WTC11 (cell line): ENCODE measurements at regions not wholly inside any gene's neighbourhood (a gene's known extent, or its start where the extent isn't known, plus 50 kb on each side); places are given as distances from the start of the nearest gene placed in this dataset.

ENCODE experiments used
- ATAC-seq: fragments of 200-7000 bp; cut with Tn5 transposase; 2 replicates; pipeline ENCODE4 v1.10.0; 2021; ENCODE audit warnings: mild to moderate bottlenecking, moderate library complexity
- CTCF ChIA-PET: fragments of 300-600 bp; sonication (Branson Sonifier 250); formaldehyde crosslinking; loops from one replicate; lab custom pipeline; 2021; ENCODE audit warnings: antibody characterized with exemption; lab: Charles Lee
- POLR2A ChIA-PET: fragments of 350-600 bp; sonication (Branson Sonifier 250); formaldehyde crosslinking; loops from one replicate; lab custom pipeline; 2021; ENCODE audit warnings: antibody characterized with exemption; lab: Charles Lee
- DNase-seq: peaks from one replicate; pipeline ENCODE4 v3.0.0; 2021; ENCODE audit warnings: low spot score
- H3K27ac Mint-ChIP-seq: 2 replicates; pipeline ENCODE4 v1.8.0; 2021; ENCODE audit warnings: mixed read lengths
- H3K27me3 Mint-ChIP-seq: 2 replicates; pipeline ENCODE4 v1.8.0; 2021; ENCODE audit warnings: low read depth, mild to moderate bottlenecking, moderate library complexity, mixed read lengths
- H3K36me3 Mint-ChIP-seq: 2 replicates; pipeline ENCODE4 v1.8.0; 2021; ENCODE audit warnings: mixed read lengths
- H3K4me1 Mint-ChIP-seq: 2 replicates; pipeline ENCODE4 v1.8.0; 2022; ENCODE audit warnings: mixed read lengths
- H3K4me3 Mint-ChIP-seq: 2 replicates; pipeline ENCODE4 v1.8.0; 2021; ENCODE audit warnings: mild to moderate bottlenecking, moderate library complexity, mixed read lengths
- H3K9me3 Mint-ChIP-seq: 2 replicates; pipeline ENCODE4 v1.8.0; 2021; ENCODE audit warnings: mixed read lengths
- ARID4B ChIP-seq: sonication (generic); formaldehyde crosslinking; IDR thresholded peaks from 2 replicates; pipeline ENCODE4 v1.8.0; 2023; ENCODE audit warnings: missing genetic modification reagents, mild to moderate bottlenecking, borderline replicate concordance
- ATF6 ChIP-seq: sonication (generic); formaldehyde crosslinking; IDR thresholded peaks from 2 replicates; pipeline ENCODE4 v1.8.1; 2023; ENCODE audit warnings: mild to moderate bottlenecking, missing genetic modification reagents
- CBFB ChIP-seq: sonication (generic); formaldehyde crosslinking; IDR thresholded peaks from 2 replicates; pipeline ENCODE4 v1.8.1; 2022; ENCODE audit warnings: mild to moderate bottlenecking, low read depth, missing genetic modification reagents
- ETV6 ChIP-seq: sonication (generic); formaldehyde crosslinking; IDR thresholded peaks from 2 replicates; pipeline ENCODE4 v1.8.1; 2022; ENCODE audit warnings: mild to moderate bottlenecking, missing genetic modification reagents
- FOXK1 ChIP-seq: sonication (generic); formaldehyde crosslinking; IDR thresholded peaks from 2 replicates; pipeline ENCODE4 v1.8.0; 2022; ENCODE audit warnings: mild to moderate bottlenecking, moderate library complexity, missing genetic modification reagents
- FOXP1 ChIP-seq: sonication (generic); formaldehyde crosslinking; IDR thresholded peaks from 2 replicates; pipeline ENCODE4 v1.8.0; 2022; ENCODE audit warnings: missing genetic modification reagents, mild to moderate bottlenecking, moderate library complexity, borderline replicate concordance
- GTF2I ChIP-seq: fragments of 250-450 bp; sonication (Bioruptor Pico); conservative IDR thresholded peaks from 2 replicates; pipeline ENCODE4 v1.4.0; 2021; ENCODE audit warnings: mild to moderate bottlenecking
- MAX ChIP-seq: sonication (generic); formaldehyde crosslinking; IDR thresholded peaks from 2 replicates; pipeline ENCODE4 v1.8.0; 2022; ENCODE audit warnings: mild to moderate bottlenecking, missing genetic modification reagents
- NFYB ChIP-seq: sonication (generic); formaldehyde crosslinking; conservative IDR thresholded peaks from 2 replicates; pipeline ENCODE4 v1.8.0; 2022; ENCODE audit warnings: low read depth, missing genetic modification reagents
- OVOL2 ChIP-seq: fragments of 250-450 bp; sonication (Bioruptor Pico); IDR thresholded peaks from 2 replicates; pipeline ENCODE4 v1.9.0; 2021; ENCODE audit warnings: mild to moderate bottlenecking, borderline replicate concordance
- TP53 ChIP-seq: sonication (generic); formaldehyde crosslinking; IDR thresholded peaks from 2 replicates; pipeline ENCODE4 v1.8.1; 2023; ENCODE audit warnings: mild to moderate bottlenecking, missing genetic modification reagents
- ZNF138 ChIP-seq: sonication (generic); formaldehyde crosslinking; conservative IDR thresholded peaks from 2 replicates; pipeline ENCODE4 v1.8.1; 2022; ENCODE audit warnings: mild to moderate bottlenecking, moderate library complexity, missing genetic modification reagents
- ZNF423 ChIP-seq: fragments of 250-450 bp; sonication (Bioruptor Pico); IDR thresholded peaks from 2 replicates; pipeline ENCODE4 v2.1.2; 2022; ENCODE audit warnings: mild to moderate bottlenecking, moderate library complexity
- ZSCAN18 ChIP-seq: fragments of 250-450 bp; sonication (Bioruptor Pico); IDR thresholded peaks from 2 replicates; pipeline ENCODE4 v2.1.2; 2022; ENCODE audit warnings: mild to moderate bottlenecking, moderate library complexity
- TF ChIP-seq, protein P1 (sequence below): fragments of 250-450 bp; sonication (Bioruptor Pico); IDR thresholded peaks from 2 replicates; pipeline ENCODE4 v1.9.0; 2021; ENCODE audit warnings: mild to moderate bottlenecking
- TF ChIP-seq, protein P2 (sequence below): sonication (generic); formaldehyde crosslinking; IDR thresholded peaks from 2 replicates; pipeline ENCODE4 v1.8.1; 2022; ENCODE audit warnings: missing genetic modification reagents, borderline replicate concordance
- TF ChIP-seq, protein P3 (sequence below): fragments of 200-600 bp; IDR thresholded peaks from 2 replicates; pipeline ENCODE4 v1.8.0; 2022; ENCODE audit warnings: antibody characterized with exemption

DNA sequence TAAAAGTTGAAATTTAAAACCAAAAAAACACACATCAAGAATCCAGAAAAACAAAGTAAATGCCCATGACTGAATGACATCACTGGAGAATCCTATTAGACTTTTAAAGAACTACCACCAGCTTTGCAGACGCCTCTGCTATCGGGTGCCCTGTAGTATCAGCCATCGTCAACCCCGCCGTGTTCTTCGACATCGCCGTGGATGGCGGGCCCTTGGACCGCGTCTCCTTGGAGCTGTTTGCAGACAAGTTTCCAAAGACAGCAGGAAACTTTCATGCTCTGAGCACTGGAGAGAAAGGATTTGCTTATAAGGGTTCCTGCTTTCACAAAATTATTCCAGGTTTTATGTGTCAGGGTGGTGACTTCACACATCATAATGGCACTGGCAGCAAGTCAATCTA, 201.9 kb downstream of the DMAC1 start:
- TF ChIP-seq ZNF423: no peak
- no peak for TF ChIP-seq FOXK1
- TF ChIP-seq GTF2I (CRISPR knock-in tag): no peak
- TF ChIP-seq, protein P1, sequence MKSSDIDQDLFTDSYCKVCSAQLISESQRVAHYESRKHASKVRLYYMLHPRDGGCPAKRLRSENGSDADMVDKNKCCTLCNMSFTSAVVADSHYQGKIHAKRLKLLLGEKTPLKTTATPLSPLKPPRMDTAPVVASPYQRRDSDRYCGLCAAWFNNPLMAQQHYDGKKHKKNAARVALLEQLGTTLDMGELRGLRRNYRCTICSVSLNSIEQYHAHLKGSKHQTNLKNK (CRISPR knock-in tag): no peak
- no peak for TF ChIP-seq ATF6 (CRISPR knock-in tag)
- TF ChIP-seq NFYB (CRISPR knock-in tag): no peak
- TF ChIP-seq MAX (CRISPR knock-in tag): no peak
- no peak for TF ChIP-seq ETV6
- no peak for TF ChIP-seq CBFB
- TF ChIP-seq, protein P2, sequence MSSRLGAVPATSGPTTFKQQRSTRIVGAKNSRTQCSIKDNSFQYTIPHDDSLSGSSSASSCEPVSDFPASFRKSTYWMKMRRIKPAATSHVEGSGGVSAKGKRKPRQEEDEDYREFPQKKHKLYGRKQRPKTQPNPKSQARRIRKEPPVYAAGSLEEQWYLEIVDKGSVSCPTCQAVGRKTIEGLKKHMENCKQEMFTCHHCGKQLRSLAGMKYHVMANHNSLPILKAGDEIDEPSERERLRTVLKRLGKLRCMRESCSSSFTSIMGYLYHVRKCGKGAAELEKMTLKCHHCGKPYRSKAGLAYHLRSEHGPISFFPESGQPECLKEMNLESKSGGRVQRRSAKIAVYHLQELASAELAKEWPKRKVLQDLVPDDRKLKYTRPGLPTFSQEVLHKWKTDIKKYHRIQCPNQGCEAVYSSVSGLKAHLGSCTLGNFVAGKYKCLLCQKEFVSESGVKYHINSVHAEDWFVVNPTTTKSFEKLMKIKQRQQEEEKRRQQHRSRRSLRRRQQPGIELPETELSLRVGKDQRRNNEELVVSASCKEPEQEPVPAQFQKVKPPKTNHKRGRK (CRISPR knock-in tag): no peak
- no peak for TF ChIP-seq ARID4B (CRISPR knock-in tag)
- TF ChIP-seq FOXP1 (CRISPR knock-in tag): no peak
- TF ChIP-seq ZNF138: no peak
- TF ChIP-seq TP53 (CRISPR knock-in tag): no peak
- no peak for TF ChIP-seq OVOL2 (CRISPR knock-in tag)
- 0 out of 2 replicates have a peak, but pooled peaks cover 4% of the 10 kb centered on the region for H3K9me3 Mint-ChIP-seq
- no peak overlapping the region for H3K27ac Mint-ChIP-seq
- ATAC-seq (no peak), DNase-seq (no peak)
- H3K27me3 Mint-ChIP-seq: no peaks in the 10 kb centered on the region
- POLR2A ChIA-PET: no interaction called here
- no peak overlapping the region for H3K4me3 Mint-ChIP-seq
- CTCF ChIA-PET: no interaction called here
- H3K36me3 Mint-ChIP-seq: no peaks in the 10 kb centered on the region
- peaks cover 6% of the 10 kb centered on the region for H3K4me1 Mint-ChIP-seq

DNA sequence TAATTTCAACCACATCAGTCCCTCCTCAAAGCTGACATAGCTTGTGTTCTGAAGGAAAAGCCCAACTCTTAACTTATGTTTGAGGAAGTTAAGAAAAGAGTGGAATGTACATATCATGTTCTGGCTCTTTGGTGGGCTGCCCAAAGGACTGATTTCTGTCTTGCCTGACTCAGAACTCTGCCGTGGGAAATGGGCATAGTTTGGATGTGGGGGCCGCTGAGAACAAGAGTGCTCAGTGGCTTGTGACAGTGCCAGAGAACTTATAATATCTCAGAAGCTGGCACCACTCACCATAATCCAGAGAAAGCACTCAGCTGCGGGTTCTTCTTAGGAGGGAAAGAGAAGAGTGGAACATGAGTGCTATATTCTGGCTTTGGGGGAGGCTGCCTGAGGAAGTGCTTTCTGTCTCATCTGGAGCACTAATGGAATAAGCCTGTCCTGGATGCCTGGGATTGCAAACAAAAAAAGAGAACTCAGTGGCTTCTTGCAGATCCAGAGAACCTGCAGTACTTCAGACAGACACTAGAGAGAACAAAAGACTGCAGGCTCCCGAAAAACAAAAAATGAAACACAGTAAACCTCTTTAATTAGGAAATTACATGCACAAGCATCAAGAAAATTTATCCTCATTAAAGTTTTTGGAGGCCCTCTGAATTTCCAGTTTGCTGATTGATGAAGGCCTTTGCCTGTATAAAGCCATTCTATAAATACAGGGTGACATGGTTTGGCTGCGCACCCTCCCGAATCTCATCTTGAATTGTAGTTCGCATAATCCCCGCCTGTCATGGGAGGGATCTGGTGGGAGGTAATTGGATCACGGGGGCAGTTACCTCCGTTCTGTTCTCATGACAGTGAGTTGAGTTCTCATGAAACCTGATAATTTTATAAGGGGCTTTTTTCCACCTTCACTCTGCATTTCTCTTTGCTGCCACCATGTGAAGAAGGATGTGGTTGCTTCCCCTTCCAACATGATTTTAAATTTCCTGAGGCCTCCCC, 207.0 kb downstream of the DMAC1 start:
- Mint-ChIP-seq H3K27me3 (no peaks in the 10 kb centered on the region), H3K9me3 (0 out of 2 replicates have a peak, but pooled peaks cover 4% of the 10 kb centered on the region), H3K27ac (no peak overlapping the region), H3K4me3 (peak overlapping the region; percentile 38), H3K4me1 (peaks cover 13% of the 10 kb centered on the region), H3K36me3 (no peaks in the 10 kb centered on the region)
- ChIA-PET POLR2A (no interaction called here), CTCF (interaction anchor here (0.5 to 1.5 kb wide), 5 partner anchors 19 to 358 kb away, joined by 3 to 5 read pairs (median 4); no protein-coding TSS in a partner anchor)
- no peak for TF ChIP-seq ZSCAN18 (CRISPR knock-in tag)
- TF ChIP-seq, protein P3, sequence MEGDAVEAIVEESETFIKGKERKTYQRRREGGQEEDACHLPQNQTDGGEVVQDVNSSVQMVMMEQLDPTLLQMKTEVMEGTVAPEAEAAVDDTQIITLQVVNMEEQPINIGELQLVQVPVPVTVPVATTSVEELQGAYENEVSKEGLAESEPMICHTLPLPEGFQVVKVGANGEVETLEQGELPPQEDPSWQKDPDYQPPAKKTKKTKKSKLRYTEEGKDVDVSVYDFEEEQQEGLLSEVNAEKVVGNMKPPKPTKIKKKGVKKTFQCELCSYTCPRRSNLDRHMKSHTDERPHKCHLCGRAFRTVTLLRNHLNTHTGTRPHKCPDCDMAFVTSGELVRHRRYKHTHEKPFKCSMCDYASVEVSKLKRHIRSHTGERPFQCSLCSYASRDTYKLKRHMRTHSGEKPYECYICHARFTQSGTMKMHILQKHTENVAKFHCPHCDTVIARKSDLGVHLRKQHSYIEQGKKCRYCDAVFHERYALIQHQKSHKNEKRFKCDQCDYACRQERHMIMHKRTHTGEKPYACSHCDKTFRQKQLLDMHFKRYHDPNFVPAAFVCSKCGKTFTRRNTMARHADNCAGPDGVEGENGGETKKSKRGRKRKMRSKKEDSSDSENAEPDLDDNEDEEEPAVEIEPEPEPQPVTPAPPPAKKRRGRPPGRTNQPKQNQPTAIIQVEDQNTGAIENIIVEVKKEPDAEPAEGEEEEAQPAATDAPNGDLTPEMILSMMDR: peak; percentile 26
- peak; percentile 97 for ATAC-seq
- no peak for DNase-seq
